ENCODE measurements at regions not wholly inside any gene's neighbourhood (a gene's known extent, or its start where the extent isn't known, plus 50 kb on each side); places are given as distances from the start of the nearest gene placed in this dataset.
A peak's percentile ranks its signal among the peaks of the same experiment; 100 is the strongest.

GRCh38 chr16:49926941-49927340 is 71.0 kb upstream of the ZNF423 start:
- WGBS, 2 donors: 51 to 74% methylated on average over 2 of the region's 2 CpGs
- Histone ChIP-seq H3K4me1 (peaks cover 0 to under 1% (median 0%) of the 10 kb centered on the region in 9 donors), H3K27ac (no peak overlapping the region), H3K9me3 (no peaks in the 10 kb centered on the region), H3K27me3 (peaks cover 0 to 23% (median 6%) of the 10 kb centered on the region in 7 donors), H3K4me3 (no peak overlapping the region), H3K36me3 (no peaks in the 10 kb centered on the region)
- intact Hi-C loops (cut with DNase I): loop anchor here in 1 of 10 donors (10.0 kb wide), 1 partner anchor 322 kb away; no protein-coding TSS in a partner anchor
- no peak for TF ChIP-seq CTCF (IDR thresholded peaks at IDR 0.05)
- no peak for DNase-seq
- no peak for ATAC-seq

- Histone ChIP-seq H3K27me3 (peaks cover 0 to 15% (median 0%) of the 10 kb centered on the region in 7 donors), H3K4me3 (no peak overlapping the region), H3K36me3 (no peaks in the 10 kb centered on the region), H3K27ac (no peak overlapping the region), H3K9me3 (no peaks in the 10 kb centered on the region), H3K4me1 (peaks cover 0 to 14% (median 0%) of the 10 kb centered on the region in 9 donors)
- TF ChIP-seq CTCF (IDR thresholded peaks at IDR 0.05): no peak
- 69% methylated on average over 16 of the region's 16 CpGs for WGBS, 2 donors
- no peak for DNase-seq
- intact Hi-C loops (cut with DNase I): loop anchor here in 1 of 10 donors (10.0 kb wide), 1 partner anchor 324 kb away; no protein-coding TSS in a partner anchor
- peak in 5 of 8 donors; percentile 37 to 54 (median 52) for ATAC-seq
Observed at GRCh38 chr16:49928176-49929041, 72.5 kb upstream of the ZNF423 start.

GRCh38 chr16:49929626-49930025 is 73.7 kb upstream of the ZNF423 start:
- no peaks in the 10 kb centered on the region for H3K36me3 ChIP-seq
- H3K4me3 ChIP-seq: no peak overlapping the region
- no peak for ATAC-seq
- no peaks in the 10 kb centered on the region for H3K9me3 ChIP-seq
- DNase-seq: no peak
- no peak overlapping the region for H3K27ac ChIP-seq
- H3K27me3 ChIP-seq: peaks cover 0 to 9% (median 0%) of the 10 kb centered on the region in 7 donors
- TF ChIP-seq CTCF (IDR thresholded peaks at IDR 0.05): no peak
- 87 to 89% methylated on average over 3 of the region's 3 CpGs for WGBS, 2 donors
- intact Hi-C loops (cut with DNase I): loop anchor here in 1 of 10 donors (10.0 kb wide), 1 partner anchor 325 kb away; no protein-coding TSS in a partner anchor
- peaks cover 0 to 14% (median 0%) of the 10 kb centered on the region in 9 donors for H3K4me1 ChIP-seq

DNA sequence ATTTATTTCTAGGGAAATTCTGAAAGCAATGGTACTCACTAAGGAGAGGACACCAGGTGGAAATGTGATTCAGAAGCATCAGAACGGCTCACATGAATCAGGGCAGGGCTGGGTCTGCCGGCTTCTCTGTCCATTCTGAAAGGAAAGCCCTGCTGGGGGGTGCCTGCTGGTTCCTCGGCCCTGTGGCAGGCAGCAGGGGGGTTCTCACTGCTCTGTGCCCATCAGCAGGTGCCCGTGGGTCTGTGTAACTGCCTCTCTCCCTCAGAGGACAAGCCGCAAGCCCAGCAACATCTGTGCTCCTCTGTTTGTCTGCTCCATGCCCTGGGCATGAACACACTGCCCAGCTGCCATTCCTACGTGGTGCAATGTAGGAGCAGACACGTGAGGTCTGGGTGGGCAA is 74.9 kb upstream of the ZNF423 start:
- Histone ChIP-seq H3K27me3 (peaks cover 0 to 9% (median 0%) of the 10 kb centered on the region in 7 donors), H3K4me1 (peaks cover 0 to 14% (median 0%) of the 10 kb centered on the region in 9 donors), H3K4me3 (no peak overlapping the region), H3K9me3 (no peaks in the 10 kb centered on the region), H3K27ac (no peak overlapping the region), H3K36me3 (no peaks in the 10 kb centered on the region)
- intact Hi-C loops (cut with DNase I): no loop called here
- DNase-seq (no peak), ATAC-seq (no peak)
- TF ChIP-seq CTCF (IDR thresholded peaks at IDR 0.05): no peak
- 78 to 79% methylated on average over 7 of the region's 7 CpGs for WGBS, 2 donors

Data from heart right ventricle (tissue), 16 donors.